ENCODE measurements at regions not wholly inside any gene's neighbourhood (a gene's known extent, or its start where the extent isn't known, plus 50 kb on each side); places are given as distances from the start of the nearest gene placed in this dataset.

DNA sequence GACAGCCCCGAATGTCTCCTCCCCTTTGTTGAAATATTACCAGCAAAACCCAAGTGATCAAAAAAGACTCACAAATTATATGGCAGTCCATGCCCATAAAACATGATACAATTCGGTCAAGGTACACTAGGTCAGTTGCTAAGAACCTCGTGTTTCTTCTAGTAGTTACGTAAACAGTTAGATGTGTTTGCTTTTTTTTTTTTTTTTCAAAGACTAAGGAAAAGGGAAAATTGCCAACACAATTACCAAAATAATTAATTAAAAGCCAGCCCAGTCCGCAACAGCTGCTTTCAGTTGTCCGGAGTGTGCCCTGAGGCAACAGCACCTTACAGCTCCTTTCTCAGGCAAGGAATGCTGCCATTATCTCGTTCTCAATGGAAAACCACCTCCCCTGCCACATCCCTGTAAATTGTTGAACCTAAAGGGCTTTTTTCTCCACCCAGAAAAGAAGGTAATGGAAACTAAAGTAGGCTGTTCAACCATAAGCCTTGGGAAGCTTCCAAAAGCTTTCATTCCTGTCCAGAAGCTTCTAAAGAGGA, 129.2 kb upstream of the TSC22D2 start:
- H3K79me2 ChIP-seq (ENCODE audit: low read length), result no peaks in the 10 kb centered on the region
- H3F3A ChIP-seq (ENCODE audit: insufficient read depth, low read length), result no peaks in the 10 kb centered on the region
- H3K4me2 ChIP-seq (ENCODE audit: low read depth, low read length), result no peak overlapping the region
- no peaks in the 10 kb centered on the region for H3K36me3 ChIP-seq (replicated peaks; ENCODE audit: insufficient read depth, low read length)
- no peaks in the 10 kb centered on the region for H3K4me1 ChIP-seq (ENCODE audit: low read length)
- H3K27me3 ChIP-seq (replicated peaks; ENCODE audit: insufficient read depth, low read length), result no peaks in the 10 kb centered on the region
- no peaks in the 10 kb centered on the region for H3K9me3 ChIP-seq (replicated peaks; ENCODE audit: insufficient read depth, low read length)
- no peak overlapping the region for H3K27ac ChIP-seq (ENCODE audit: low read length)
- DNase-seq, result no peak
- no peak for TF ChIP-seq EZH2 (optimal IDR thresholded peaks at IDR 0.05; ENCODE audit: low read depth, low read length)
- TF ChIP-seq EZH2phosphoT487 (IDR thresholded peaks at IDR 0.05; ENCODE audit: low read length), result no peak
- TF ChIP-seq, protein P1, sequence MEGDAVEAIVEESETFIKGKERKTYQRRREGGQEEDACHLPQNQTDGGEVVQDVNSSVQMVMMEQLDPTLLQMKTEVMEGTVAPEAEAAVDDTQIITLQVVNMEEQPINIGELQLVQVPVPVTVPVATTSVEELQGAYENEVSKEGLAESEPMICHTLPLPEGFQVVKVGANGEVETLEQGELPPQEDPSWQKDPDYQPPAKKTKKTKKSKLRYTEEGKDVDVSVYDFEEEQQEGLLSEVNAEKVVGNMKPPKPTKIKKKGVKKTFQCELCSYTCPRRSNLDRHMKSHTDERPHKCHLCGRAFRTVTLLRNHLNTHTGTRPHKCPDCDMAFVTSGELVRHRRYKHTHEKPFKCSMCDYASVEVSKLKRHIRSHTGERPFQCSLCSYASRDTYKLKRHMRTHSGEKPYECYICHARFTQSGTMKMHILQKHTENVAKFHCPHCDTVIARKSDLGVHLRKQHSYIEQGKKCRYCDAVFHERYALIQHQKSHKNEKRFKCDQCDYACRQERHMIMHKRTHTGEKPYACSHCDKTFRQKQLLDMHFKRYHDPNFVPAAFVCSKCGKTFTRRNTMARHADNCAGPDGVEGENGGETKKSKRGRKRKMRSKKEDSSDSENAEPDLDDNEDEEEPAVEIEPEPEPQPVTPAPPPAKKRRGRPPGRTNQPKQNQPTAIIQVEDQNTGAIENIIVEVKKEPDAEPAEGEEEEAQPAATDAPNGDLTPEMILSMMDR (IDR thresholded peaks at IDR 0.05; ENCODE audit: low read length), result no peak
- H2AFZ ChIP-seq (ENCODE audit: low read length), result no peak overlapping the region
- no peaks in the 10 kb centered on the region for H3K9me2 ChIP-seq (replicated peaks; ENCODE audit: insufficient read depth, low read length)
- no peaks in the 10 kb centered on the region for H4K20me1 ChIP-seq (ENCODE audit: insufficient read depth, low read length)
- no peak overlapping the region for H3K4me3 ChIP-seq (ENCODE audit: low read length)
- no peak overlapping the region for H3K9ac ChIP-seq (ENCODE audit: low read length)

DNA sequence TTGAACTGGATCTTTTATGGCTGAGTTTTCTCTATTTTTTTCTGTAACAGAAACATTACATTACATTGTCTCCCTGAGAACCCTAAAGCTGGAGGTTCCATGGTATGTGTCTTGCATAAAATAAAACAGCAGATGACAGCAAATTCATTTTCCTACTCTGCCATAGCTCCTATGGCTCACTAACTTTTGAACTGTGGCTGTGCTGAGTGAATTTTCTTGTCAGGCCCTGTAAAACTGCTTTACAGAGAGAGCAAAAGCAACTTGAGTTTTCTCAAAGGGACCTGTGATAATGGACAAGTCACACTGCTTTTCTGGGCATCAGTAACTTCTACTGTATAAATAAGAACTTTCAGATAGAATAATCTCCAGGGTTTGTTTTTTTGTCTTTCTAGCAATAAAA, 129.9 kb upstream of the TSC22D2 start:
- Histone ChIP-seq H3F3A (ENCODE audit: insufficient read depth, low read length) (no peaks in the 10 kb centered on the region), H3K36me3 (replicated peaks; ENCODE audit: insufficient read depth, low read length) (no peaks in the 10 kb centered on the region), H4K20me1 (ENCODE audit: insufficient read depth, low read length) (no peaks in the 10 kb centered on the region), H3K4me2 (ENCODE audit: low read depth, low read length) (no peak overlapping the region), H3K9ac (ENCODE audit: low read length) (no peak overlapping the region), H2AFZ (ENCODE audit: low read length) (no peak overlapping the region), H3K4me3 (ENCODE audit: low read length) (no peak overlapping the region), H3K27ac (ENCODE audit: low read length) (no peak overlapping the region), H3K4me1 (ENCODE audit: low read length) (no peaks in the 10 kb centered on the region), H3K9me2 (replicated peaks; ENCODE audit: insufficient read depth, low read length) (no peaks in the 10 kb centered on the region), H3K9me3 (replicated peaks; ENCODE audit: insufficient read depth, low read length) (no peaks in the 10 kb centered on the region), H3K27me3 (replicated peaks; ENCODE audit: insufficient read depth, low read length) (no peaks in the 10 kb centered on the region), H3K79me2 (ENCODE audit: low read length) (no peaks in the 10 kb centered on the region)
- TF ChIP-seq EZH2 (optimal IDR thresholded peaks at IDR 0.05; ENCODE audit: low read depth, low read length) (no peak), EZH2phosphoT487 (IDR thresholded peaks at IDR 0.05; ENCODE audit: low read length) (no peak)
- TF ChIP-seq, protein P1 (IDR thresholded peaks at IDR 0.05; ENCODE audit: low read length), result no peak
- no peak for DNase-seq

DNA sequence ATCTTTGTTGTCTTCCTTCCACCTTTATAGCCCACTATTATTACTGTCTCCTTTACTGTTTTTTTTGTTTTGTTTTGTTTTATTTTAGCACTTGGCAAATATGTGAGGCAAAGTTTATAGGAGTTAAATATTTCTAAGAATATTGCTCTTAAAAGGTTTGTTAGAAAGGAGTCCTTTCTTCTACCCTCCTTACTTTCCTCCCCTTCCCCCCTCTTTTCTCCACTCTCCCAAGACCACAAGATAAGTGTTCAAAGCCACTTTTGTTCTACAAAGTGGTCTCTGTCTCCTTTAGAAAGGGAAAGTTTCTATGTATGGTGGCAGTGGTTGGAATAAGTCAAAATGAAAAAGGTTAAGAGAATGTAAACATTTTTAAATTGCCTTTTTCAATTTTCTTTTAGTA, 130.7 kb upstream of the TSC22D2 start:
- H3K9me2 ChIP-seq (replicated peaks; ENCODE audit: insufficient read depth, low read length), result no peaks in the 10 kb centered on the region
- H4K20me1 ChIP-seq (ENCODE audit: insufficient read depth, low read length), result no peaks in the 10 kb centered on the region
- no peaks in the 10 kb centered on the region for H3K4me1 ChIP-seq (ENCODE audit: low read length)
- no peaks in the 10 kb centered on the region for H3F3A ChIP-seq (ENCODE audit: insufficient read depth, low read length)
- H3K4me3 ChIP-seq (ENCODE audit: low read length), result no peak overlapping the region
- H3K9ac ChIP-seq (ENCODE audit: low read length), result no peak overlapping the region
- no peaks in the 10 kb centered on the region for H3K9me3 ChIP-seq (replicated peaks; ENCODE audit: insufficient read depth, low read length)
- no peak overlapping the region for H2AFZ ChIP-seq (ENCODE audit: low read length)
- no peak overlapping the region for H3K4me2 ChIP-seq (ENCODE audit: low read depth, low read length)
- no peak for DNase-seq
- H3K36me3 ChIP-seq (replicated peaks; ENCODE audit: insufficient read depth, low read length), result no peaks in the 10 kb centered on the region
- H3K27ac ChIP-seq (ENCODE audit: low read length), result no peak overlapping the region
- no peaks in the 10 kb centered on the region for H3K79me2 ChIP-seq (ENCODE audit: low read length)
- no peaks in the 10 kb centered on the region for H3K27me3 ChIP-seq (replicated peaks; ENCODE audit: insufficient read depth, low read length)
- no peak for TF ChIP-seq EZH2 (optimal IDR thresholded peaks at IDR 0.05; ENCODE audit: low read depth, low read length)

DNA sequence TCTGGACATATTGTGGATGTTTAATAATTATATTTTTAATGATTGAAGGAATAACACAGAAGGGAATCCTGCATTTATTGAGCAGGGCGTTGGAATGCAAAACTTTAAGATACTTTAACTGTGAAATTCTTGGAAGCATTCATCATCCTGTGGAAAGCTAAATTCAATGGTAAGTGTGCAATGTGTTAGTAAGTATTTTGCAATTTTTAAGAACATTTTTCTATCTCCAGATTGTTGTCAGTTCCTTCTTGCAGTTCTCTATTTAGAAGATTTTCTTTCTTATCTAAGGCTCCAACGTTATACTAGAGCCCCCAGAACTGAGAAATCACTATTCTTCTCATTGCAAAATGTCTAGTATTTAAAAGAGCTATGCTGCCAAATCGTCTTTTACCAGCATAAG, 132.2 kb upstream of the TSC22D2 start:
- Histone ChIP-seq H3K36me3 (replicated peaks; ENCODE audit: insufficient read depth, low read length) (no peaks in the 10 kb centered on the region), H3K27me3 (replicated peaks; ENCODE audit: insufficient read depth, low read length) (no peaks in the 10 kb centered on the region), H3K9me2 (replicated peaks; ENCODE audit: insufficient read depth, low read length) (no peaks in the 10 kb centered on the region), H3K4me1 (ENCODE audit: low read length) (no peaks in the 10 kb centered on the region), H3K79me2 (ENCODE audit: low read length) (no peaks in the 10 kb centered on the region), H3K4me2 (ENCODE audit: low read depth, low read length) (no peak overlapping the region), H3K9ac (ENCODE audit: low read length) (no peak overlapping the region), H3K4me3 (ENCODE audit: low read length) (no peak overlapping the region), H3K9me3 (replicated peaks; ENCODE audit: insufficient read depth, low read length) (no peaks in the 10 kb centered on the region), H2AFZ (ENCODE audit: low read length) (no peak overlapping the region), H3K27ac (ENCODE audit: low read length) (no peak overlapping the region), H3F3A (ENCODE audit: insufficient read depth, low read length) (no peaks in the 10 kb centered on the region), H4K20me1 (ENCODE audit: insufficient read depth, low read length) (no peaks in the 10 kb centered on the region)
- TF ChIP-seq, protein P1 (IDR thresholded peaks at IDR 0.05; ENCODE audit: low read length), result no peak
- TF ChIP-seq EZH2 (optimal IDR thresholded peaks at IDR 0.05; ENCODE audit: low read depth, low read length) (no peak), EZH2phosphoT487 (IDR thresholded peaks at IDR 0.05; ENCODE audit: low read length) (no peak)
- DNase-seq, result no peak
